ENCODE measurements at regions not wholly inside any gene's neighbourhood (a gene's known extent, or its start where the extent isn't known, plus 50 kb on each side); places are given as distances from the start of the nearest gene placed in this dataset.

- no peak for TF ChIP-seq EGR2 (tag by site-specific recombination; IDR thresholded peaks at IDR 0.05; ENCODE audit: low read depth)
- TF ChIP-seq, protein P1, sequence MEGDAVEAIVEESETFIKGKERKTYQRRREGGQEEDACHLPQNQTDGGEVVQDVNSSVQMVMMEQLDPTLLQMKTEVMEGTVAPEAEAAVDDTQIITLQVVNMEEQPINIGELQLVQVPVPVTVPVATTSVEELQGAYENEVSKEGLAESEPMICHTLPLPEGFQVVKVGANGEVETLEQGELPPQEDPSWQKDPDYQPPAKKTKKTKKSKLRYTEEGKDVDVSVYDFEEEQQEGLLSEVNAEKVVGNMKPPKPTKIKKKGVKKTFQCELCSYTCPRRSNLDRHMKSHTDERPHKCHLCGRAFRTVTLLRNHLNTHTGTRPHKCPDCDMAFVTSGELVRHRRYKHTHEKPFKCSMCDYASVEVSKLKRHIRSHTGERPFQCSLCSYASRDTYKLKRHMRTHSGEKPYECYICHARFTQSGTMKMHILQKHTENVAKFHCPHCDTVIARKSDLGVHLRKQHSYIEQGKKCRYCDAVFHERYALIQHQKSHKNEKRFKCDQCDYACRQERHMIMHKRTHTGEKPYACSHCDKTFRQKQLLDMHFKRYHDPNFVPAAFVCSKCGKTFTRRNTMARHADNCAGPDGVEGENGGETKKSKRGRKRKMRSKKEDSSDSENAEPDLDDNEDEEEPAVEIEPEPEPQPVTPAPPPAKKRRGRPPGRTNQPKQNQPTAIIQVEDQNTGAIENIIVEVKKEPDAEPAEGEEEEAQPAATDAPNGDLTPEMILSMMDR (tag by site-specific recombination; IDR thresholded peaks at IDR 0.05) = no peak
- TF ChIP-seq ZNF174 (tag by site-specific recombination; IDR thresholded peaks at IDR 0.05) = no peak
- TF ChIP-seq, protein P2, sequence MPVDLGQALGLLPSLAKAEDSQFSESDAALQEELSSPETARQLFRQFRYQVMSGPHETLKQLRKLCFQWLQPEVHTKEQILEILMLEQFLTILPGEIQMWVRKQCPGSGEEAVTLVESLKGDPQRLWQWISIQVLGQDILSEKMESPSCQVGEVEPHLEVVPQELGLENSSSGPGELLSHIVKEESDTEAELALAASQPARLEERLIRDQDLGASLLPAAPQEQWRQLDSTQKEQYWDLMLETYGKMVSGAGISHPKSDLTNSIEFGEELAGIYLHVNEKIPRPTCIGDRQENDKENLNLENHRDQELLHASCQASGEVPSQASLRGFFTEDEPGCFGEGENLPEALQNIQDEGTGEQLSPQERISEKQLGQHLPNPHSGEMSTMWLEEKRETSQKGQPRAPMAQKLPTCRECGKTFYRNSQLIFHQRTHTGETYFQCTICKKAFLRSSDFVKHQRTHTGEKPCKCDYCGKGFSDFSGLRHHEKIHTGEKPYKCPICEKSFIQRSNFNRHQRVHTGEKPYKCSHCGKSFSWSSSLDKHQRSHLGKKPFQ (tag by site-specific recombination; IDR thresholded peaks at IDR 0.05) = no peak
- no peak for TF ChIP-seq ZNF701 (tag by site-specific recombination; IDR thresholded peaks at IDR 0.05)
- TF ChIP-seq ATF2 (tag by site-specific recombination; IDR thresholded peaks at IDR 0.05; ENCODE audit: low read depth) = no peak
- TF ChIP-seq, protein P3, sequence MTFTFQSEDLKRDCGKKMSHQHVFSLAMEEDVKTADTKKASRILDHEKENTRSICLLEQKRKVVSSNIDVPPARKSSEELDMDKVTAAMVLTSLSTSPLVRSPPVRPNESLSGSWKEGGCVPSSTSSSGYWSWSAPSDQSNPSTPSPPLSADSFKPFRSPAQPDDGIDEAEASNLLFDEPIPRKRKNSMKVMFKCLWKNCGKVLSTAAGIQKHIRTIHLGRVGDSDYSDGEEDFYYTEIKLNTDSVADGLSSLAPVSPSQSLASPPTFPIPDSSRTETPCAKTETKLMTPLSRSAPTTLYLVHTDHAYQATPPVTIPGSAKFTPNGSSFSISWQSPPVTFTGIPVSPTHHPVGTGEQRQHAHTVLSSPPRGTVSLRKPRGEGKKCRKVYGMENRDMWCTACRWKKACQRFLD (tag by site-specific recombination; IDR thresholded peaks at IDR 0.05) = no peak
- no peak for TF ChIP-seq SCRT1 (tag by site-specific recombination; IDR thresholded peaks at IDR 0.05; ENCODE audit: borderline replicate concordance)
These were observed 581.5 kb downstream of the FGF9 start for GRCh38 chr13:22252281-22252830.
